Natural killer cell treated with Interleukin-12 subunit alpha and Interleukin-12 subunit beta and Interleukin-15 and Interleukin-18, amount 100 ng/mL, for 72 hours (primary cell): ENCODE measurements at regions not wholly inside any gene's neighbourhood (a gene's known extent, or its start where the extent isn't known, plus 50 kb on each side); places are given as distances from the start of the nearest gene placed in this dataset.

Source experiments
- ATAC-seq, 2 donors: fragments of 150-1000 bp; cut with Tn5 transposase in 1 of 2; sonication (Bioruptor Pico), chemical (Tn5 transposase) in 1 of 2; 2 replicates each; pipeline ENCODE4 v1.10.0; 2021
- DNase-seq: peaks from one replicate; pipeline ENCODE4 v3.0.0; 2022; ENCODE audit warnings: low spot score
- H3K27ac Mint-ChIP-seq, 2 donors: 1 replicate in 1 of 2; 2 replicates in 1 of 2; pipeline ENCODE4 v1.8.0; 2022; ENCODE audit warnings: mixed read lengths in 2 of 2, mild to moderate bottlenecking in 1 of 2, moderate library complexity in 1 of 2
- H3K27me3 Mint-ChIP-seq, 2 donors: 1 replicate in 1 of 2; 2 replicates in 1 of 2; pipeline ENCODE4 v1.8.0; 2022; ENCODE audit warnings: mixed read lengths in 2 of 2
- H3K36me3 Mint-ChIP-seq: one replicate; pipeline ENCODE4 v1.8.0; 2022; ENCODE audit warnings: mixed read lengths
- H3K4me1 Mint-ChIP-seq, 2 donors: 1 replicate in 1 of 2; 2 replicates in 1 of 2; pipeline ENCODE4 v1.8.0; 2022; ENCODE audit warnings: low read depth in 2 of 2, mixed read lengths in 2 of 2, mild to moderate bottlenecking in 1 of 2
- H3K4me3 Mint-ChIP-seq: one replicate; pipeline ENCODE4 v1.8.0; 2022; ENCODE audit warnings: mixed read lengths
- H3K9me3 Mint-ChIP-seq: 2 replicates; pipeline ENCODE4 v1.8.0; 2022; ENCODE audit warnings: mixed read lengths

DNA sequence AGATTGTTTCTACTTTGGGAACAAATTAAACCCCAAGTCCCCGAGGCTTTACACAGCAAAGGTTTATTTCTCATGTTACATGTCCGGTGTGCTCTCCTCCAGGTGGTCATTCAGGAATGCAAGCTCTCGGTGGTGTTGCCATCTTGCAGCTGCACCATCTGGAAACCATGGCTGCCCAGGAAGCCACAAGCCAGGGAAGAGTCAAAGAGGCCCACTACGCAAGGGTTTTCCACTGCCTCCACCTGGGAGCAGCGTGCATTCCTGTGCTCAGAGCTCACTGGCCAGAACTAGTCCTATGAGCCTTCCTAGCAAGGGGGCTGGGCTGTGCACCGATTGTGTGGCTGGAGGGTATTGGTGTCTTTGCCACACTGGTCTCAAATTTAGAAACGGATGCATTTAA lies 128.8 kb upstream of the FOXF1 start:
- Mint-ChIP-seq H3K4me3 (no peak overlapping the region), H3K27ac (no peak overlapping the region), H3K9me3 (no peaks in the 10 kb centered on the region), H3K36me3 (no peaks in the 10 kb centered on the region), H3K4me1 (no peaks in the 10 kb centered on the region), H3K27me3 (peaks cover 17 to 29% of the 10 kb centered on the region in 2 donors)
- DNase-seq = no peak
- no peak for ATAC-seq

DNA sequence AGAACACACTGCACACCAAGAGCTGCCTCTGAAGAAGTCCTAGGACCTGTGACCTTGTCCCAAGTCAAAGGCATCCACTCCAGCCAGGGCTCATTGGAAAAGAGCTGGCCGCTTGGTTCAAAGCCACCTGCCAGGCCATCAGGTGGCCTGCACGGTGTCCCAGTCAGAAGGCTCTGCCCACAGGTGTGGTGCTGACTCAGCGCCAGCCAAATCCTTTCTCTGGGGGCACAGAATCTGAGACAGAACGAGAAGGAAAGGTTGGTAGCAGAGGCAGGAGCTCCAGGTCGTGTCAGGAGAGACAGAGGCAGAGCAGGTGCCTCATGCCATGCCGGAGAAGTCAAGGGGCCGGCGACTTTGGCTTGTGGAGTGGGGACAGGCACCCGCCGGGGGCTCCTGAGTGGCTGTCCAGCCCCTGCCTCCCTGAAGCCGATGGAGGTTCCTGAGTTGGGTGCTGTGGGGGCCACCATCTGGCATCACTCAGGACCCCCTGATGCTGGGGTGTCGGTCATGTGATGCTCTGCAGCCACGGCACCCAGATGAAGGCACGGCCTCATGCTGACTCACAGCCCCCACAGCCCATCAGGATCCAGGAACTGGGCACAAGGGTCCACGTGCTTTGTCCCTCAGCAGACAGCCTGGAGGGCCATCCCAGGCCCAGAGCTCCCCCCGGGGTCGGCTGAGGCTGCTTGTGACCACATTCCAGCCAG lies 128.1 kb upstream of the FOXF1 start:
- Mint-ChIP-seq H3K4me1 (no peaks in the 10 kb centered on the region), H3K4me3 (no peak overlapping the region), H3K27ac (no peak overlapping the region), H3K9me3 (no peaks in the 10 kb centered on the region), H3K27me3 (peaks cover 15 to 25% of the 10 kb centered on the region in 2 donors), H3K36me3 (no peaks in the 10 kb centered on the region)
- ATAC-seq (no peak), DNase-seq (no peak)

DNA sequence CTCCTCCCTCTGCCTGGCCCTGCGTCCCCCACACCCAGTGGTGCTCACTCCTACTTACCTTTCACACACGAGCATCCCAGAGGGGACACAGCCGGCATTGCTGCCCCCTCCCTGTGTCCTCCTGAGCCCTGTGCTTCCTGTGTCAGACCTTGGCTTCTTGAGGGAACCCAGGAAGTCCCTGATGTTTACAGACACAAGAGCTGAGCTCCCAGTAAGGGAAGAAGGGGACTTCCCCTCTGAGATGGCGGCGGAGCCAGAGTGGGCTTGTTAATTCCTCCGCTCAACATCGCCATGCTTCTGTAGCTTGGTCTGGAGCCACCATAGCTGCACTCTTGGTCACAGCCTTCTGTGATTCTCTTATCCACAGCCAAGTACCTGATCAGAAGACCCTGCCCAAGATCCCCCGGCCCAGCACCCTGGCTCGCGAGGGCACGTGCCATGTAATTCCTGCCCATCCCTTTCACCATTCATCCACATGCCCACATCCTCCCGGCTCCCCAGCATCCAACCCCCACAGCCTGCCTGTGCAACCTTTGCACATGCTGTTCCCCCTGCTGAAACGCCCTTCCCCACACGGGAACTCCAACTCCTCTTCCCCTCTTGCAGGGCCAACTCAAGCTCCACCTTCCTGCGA lies 127.4 kb upstream of the FOXF1 start:
- DNase-seq = no peak
- H3K4me3 Mint-ChIP-seq = no peak overlapping the region
- H3K27me3 Mint-ChIP-seq = peaks cover 17 to 29% of the 10 kb centered on the region in 2 donors
- H3K9me3 Mint-ChIP-seq = no peaks in the 10 kb centered on the region
- ATAC-seq = no peak
- no peaks in the 10 kb centered on the region for H3K36me3 Mint-ChIP-seq
- no peak overlapping the region for H3K27ac Mint-ChIP-seq
- no peaks in the 10 kb centered on the region for H3K4me1 Mint-ChIP-seq

DNA sequence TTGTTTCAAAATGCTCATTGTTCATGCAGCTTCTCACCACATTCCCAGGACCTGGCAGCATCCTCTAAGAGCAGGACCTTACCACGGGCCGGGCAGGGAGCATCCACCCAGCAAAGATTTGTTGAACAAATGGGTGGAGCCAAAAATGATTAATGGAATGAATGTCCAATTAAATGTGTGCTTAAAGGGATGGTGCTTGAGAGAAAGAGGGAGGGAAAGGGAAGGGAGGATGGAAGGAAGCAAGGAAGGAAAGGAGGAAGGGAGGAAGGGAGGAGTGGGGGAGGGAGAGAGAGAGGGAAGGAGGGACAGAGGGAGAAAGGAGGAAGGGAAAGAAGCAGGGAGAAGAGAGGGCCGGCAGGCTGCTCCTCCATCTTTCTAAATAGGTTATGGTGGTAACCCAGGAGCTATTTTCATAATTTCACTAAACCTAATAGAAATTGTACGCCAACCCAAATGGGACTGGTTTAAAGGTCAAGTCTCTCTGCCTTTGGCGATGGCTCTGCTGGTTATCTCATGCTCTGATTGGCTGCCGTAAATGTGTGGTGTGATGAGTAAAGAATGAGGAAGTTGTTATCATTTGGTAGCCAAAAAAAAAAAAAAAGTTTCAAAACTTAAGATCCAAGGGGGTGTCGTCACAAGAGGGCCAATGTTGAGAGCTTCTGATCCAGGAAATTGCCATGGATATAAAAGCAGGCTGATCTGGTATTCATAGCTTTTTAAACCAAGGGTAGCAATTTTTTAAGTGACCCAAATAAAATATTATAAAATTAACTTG lies 126.7 kb upstream of the FOXF1 start:
- no peak overlapping the region for H3K4me3 Mint-ChIP-seq
- no peak for ATAC-seq
- H3K4me1 Mint-ChIP-seq = no peaks in the 10 kb centered on the region
- no peak for DNase-seq
- no peaks in the 10 kb centered on the region for H3K9me3 Mint-ChIP-seq
- no peaks in the 10 kb centered on the region for H3K36me3 Mint-ChIP-seq
- no peak overlapping the region for H3K27ac Mint-ChIP-seq
- H3K27me3 Mint-ChIP-seq = peaks cover 19 to 36% of the 10 kb centered on the region in 2 donors

DNA sequence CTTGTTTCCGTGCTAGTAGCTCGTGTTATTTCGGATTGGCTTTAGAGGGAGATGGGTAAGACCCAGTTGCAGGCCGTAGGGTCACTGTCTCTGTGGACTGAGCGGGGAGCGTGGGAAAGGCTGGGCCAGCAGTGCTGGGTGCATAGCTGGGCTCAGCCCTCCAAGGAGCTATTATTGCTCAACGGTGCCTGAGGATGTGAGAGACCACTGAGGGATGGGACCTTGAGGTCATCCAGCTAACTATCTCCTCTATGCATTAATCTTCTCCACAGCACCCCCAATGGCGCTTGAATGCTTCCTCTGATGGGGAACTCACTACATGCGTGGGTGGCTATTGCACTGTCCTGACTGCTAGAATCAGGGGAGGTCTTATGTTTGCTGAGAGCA lies 126.1 kb upstream of the FOXF1 start:
- H3K27me3 Mint-ChIP-seq = peaks cover 19 to 42% of the 10 kb centered on the region in 2 donors

DNA sequence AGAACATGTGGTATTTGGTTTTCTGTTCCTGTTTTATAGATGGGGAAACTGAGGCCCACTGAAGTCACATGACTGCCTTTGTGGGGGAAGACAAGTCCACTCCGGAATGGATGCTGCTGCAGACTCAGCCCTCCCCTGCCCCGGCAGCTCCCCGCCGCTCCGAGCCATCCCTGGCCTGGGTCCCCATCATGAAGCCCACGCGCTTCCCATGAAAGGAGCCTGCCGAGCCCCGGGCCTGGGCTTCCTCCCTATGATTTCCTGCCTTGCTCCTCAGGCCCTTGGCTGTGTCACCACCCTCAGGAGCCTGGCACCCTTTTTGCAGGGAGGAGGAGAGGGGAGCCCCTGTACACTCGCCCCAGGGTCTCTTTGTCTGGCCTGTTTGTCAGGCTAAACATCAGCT lies 125.3 kb upstream of the FOXF1 start:
- Mint-ChIP-seq H3K4me1 (no peaks in the 10 kb centered on the region), H3K27ac (no peak overlapping the region), H3K4me3 (no peak overlapping the region), H3K36me3 (no peaks in the 10 kb centered on the region), H3K9me3 (no peaks in the 10 kb centered on the region), H3K27me3 (peaks cover 19 to 45% of the 10 kb centered on the region in 2 donors)
- no peak for ATAC-seq
- DNase-seq = no peak

More for the DNA sequence above, 126.1 kb upstream of the FOXF1 start:
- Mint-ChIP-seq H3K9me3 (no peaks in the 10 kb centered on the region), H3K4me3 (no peak overlapping the region), H3K4me1 (no peaks in the 10 kb centered on the region), H3K36me3 (no peaks in the 10 kb centered on the region), H3K27ac (no peak overlapping the region)
- no peak for ATAC-seq
- no peak for DNase-seq

DNA sequence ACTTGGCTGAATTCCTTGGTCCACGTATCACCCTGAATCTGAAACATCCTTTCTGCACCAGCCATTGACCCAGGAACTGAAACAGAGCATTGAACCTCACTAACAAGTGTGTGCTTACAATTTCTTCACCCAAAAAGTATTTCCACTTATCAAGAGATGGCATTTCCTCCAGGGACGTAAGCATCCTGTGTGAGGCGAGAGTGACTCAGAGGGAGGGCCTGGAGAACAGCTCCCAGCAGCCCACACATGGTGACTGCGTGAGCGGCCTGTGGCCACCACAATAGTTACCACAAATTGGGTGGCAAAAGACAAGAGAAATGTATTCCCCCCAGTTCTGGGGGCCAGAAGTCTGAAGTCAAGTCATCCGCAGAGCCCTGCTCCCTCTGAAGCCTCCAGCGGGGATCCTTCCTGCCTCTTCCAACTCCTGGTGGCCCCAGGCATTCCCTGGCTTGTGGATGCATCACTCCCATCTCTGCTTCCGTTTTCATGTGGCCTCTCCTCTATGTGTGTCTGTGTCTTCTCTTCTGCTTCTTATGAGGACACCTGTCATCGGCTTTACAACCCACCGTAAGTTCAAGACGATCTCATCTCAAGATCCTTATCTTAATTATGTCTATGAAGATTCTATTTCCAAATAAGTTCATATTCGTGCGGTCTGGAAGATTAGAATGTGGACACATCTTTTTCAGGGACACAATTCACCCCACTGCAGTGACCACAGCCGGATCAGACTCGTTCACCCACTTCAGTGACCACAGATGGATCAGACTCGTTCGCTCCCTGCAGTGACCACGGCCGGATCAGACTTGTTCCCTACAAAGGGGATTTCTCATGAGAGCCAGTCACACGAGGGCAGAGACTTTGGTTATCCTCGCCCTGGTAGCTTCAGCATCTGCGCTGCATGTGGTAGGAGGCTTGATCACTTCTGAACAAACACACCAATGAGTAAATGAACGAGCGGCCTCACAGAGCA lies 122.6 kb upstream of the FOXF1 start:
- H3K4me3 Mint-ChIP-seq = no peak overlapping the region
- H3K4me1 Mint-ChIP-seq = no peaks in the 10 kb centered on the region

DNA sequence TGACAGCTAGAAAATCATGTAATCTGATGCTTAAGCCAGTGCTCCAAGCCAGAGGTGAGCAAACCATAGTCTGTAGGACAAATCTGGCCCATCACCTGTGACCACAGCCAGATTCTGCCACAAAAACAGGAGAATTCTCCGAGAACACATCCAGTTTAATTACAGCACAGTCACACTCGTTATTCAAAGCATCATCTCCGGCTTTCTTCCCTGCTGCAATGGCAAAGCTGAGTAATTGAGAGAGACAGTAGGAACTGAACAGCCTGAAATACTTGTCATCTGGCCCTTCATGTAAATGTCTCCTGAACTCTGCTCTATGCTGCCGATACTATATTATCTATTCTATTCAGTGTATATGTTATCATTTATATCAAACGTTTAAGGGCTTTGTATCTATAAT lies 121.4 kb upstream of the FOXF1 start:
- ATAC-seq = no peak
- Mint-ChIP-seq H3K27me3 (peaks cover 10 to 28% of the 10 kb centered on the region in 2 donors), H3K4me3 (no peak overlapping the region), H3K36me3 (no peaks in the 10 kb centered on the region), H3K27ac (no peak overlapping the region), H3K4me1 (no peaks in the 10 kb centered on the region), H3K9me3 (no peaks in the 10 kb centered on the region)
- no peak for DNase-seq

More for the DNA sequence above, 122.6 kb upstream of the FOXF1 start:
- no peaks in the 10 kb centered on the region for H3K36me3 Mint-ChIP-seq
- ATAC-seq = no peak
- DNase-seq = peak; percentile 35
- H3K9me3 Mint-ChIP-seq = no peaks in the 10 kb centered on the region
- no peak overlapping the region for H3K27ac Mint-ChIP-seq
- H3K27me3 Mint-ChIP-seq = peaks cover 16 to 38% of the 10 kb centered on the region in 2 donors

DNA sequence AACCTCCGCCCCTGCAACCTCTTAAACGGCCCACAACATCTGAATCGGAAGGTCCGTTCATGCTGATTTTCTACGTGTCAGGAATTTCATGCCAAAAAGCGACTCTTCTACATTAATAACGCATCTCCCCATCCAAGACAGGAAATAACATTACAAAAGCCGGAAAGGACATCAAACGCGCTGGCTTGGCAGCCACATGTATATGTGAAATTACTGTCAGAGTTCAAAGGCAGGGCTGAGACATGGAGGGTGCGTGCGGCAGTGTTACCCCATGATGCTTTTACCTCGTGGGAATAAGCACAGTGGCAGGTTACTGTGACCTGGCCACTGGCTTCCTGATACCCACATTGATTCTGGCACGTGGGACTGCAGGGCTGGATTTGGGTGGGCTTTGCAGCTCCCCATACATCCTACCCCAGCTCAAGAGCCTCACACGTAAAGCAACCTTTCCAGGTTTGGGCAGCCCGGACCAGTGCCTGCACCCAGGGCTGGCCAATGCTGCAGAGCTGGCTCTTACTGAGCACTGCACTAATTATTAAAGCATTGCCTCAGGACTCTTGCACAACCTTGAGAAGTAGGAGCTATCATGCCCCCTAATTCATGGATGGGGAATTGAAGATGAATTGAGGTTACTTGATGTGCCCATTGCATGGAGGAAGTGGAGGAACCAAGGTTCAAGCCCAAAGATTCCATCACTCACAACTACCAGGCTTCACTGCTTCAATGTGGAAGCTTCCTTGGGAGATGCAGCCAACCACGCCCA lies 120.6 kb upstream of the FOXF1 start:
- DNase-seq (peak; percentile 5), ATAC-seq (no peak)
- no peaks in the 10 kb centered on the region for H3K36me3 Mint-ChIP-seq
- H3K9me3 Mint-ChIP-seq = no peaks in the 10 kb centered on the region
- peaks cover 7 to 28% of the 10 kb centered on the region in 2 donors for H3K27me3 Mint-ChIP-seq
- no peak overlapping the region for H3K4me3 Mint-ChIP-seq
- H3K27ac Mint-ChIP-seq = no peak overlapping the region
- no peaks in the 10 kb centered on the region for H3K4me1 Mint-ChIP-seq

DNA sequence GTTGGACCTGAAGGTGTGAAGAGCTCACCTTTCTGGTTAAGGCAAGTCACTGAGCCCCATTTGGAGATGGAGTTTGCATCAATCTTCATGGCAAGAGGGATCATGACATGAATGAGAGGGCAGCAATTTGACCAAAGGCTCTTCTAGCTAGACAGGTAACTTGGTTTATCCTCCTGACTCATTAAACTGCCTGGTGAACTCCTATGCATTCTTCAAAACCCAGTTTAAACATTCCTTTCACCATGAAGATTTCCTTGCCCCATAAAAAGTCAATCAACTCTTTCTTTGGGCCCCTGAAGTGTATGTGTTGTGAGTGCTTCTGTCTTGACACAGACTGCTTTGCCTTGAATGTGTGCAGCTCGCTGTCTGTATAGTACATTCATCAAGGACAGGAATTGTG lies 120.0 kb upstream of the FOXF1 start:
- no peak overlapping the region for H3K27ac Mint-ChIP-seq
- H3K27me3 Mint-ChIP-seq = peaks cover 7 to 28% of the 10 kb centered on the region in 2 donors
- DNase-seq (no peak), ATAC-seq (no peak)
- no peaks in the 10 kb centered on the region for H3K9me3 Mint-ChIP-seq
- no peaks in the 10 kb centered on the region for H3K4me1 Mint-ChIP-seq
- no peaks in the 10 kb centered on the region for H3K36me3 Mint-ChIP-seq
- H3K4me3 Mint-ChIP-seq = no peak overlapping the region

DNA sequence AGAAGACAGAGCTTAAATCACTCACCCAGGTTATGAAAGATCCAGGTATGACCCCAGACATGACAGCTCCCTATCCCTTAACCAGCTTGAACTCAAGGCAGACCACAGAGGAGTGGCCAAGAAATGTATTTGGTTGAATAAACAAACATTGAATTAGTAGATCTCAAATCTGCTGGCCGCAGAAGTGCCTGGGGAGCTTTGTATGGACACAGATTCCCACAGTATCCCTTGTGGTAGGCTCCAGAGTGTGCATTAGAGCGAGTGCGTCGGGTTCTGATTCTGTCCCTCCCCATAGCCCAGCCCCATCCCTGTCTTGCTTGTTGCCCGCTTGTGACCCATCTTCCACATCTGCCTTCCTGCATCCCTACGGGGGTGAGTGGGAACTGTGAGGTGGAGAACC lies 118.8 kb upstream of the FOXF1 start:
- Mint-ChIP-seq H3K4me3 (no peak overlapping the region), H3K36me3 (no peaks in the 10 kb centered on the region), H3K27ac (no peak overlapping the region), H3K4me1 (no peaks in the 10 kb centered on the region), H3K27me3 (peaks cover 7 to 21% of the 10 kb centered on the region in 2 donors), H3K9me3 (no peaks in the 10 kb centered on the region)
- ATAC-seq (no peak), DNase-seq (peak; percentile 50)

DNA sequence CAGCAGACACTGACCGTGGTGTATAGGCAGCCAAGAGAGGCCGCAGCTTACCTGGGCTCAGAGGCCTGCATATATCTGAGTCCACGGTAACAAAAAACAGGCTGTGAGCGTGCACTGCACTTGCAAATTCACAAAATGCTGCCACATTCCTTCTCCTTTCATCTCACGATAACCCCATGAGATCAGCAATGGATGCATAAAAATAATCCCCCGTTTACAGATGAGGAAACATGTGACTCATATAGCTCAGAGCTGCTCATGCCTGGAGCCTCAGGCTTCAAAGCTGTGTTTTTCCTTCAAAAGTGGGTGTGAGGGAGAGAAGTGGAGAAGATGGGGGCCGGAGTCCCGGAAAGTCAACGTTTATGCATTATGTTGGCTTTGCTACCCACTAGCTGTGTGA lies 118.3 kb upstream of the FOXF1 start:
- H3K36me3 Mint-ChIP-seq = no peaks in the 10 kb centered on the region
- DNase-seq (no peak), ATAC-seq (no peak)
- no peaks in the 10 kb centered on the region for H3K4me1 Mint-ChIP-seq
- H3K27me3 Mint-ChIP-seq = peaks cover 7 to 21% of the 10 kb centered on the region in 2 donors
- no peak overlapping the region for H3K27ac Mint-ChIP-seq
- no peak overlapping the region for H3K4me3 Mint-ChIP-seq
- H3K9me3 Mint-ChIP-seq = no peaks in the 10 kb centered on the region
